ENCODE measurements at regions not wholly inside any gene's neighbourhood (a gene's known extent, or its start where the extent isn't known, plus 50 kb on each side); places are given as distances from the start of the nearest gene placed in this dataset.

DNA sequence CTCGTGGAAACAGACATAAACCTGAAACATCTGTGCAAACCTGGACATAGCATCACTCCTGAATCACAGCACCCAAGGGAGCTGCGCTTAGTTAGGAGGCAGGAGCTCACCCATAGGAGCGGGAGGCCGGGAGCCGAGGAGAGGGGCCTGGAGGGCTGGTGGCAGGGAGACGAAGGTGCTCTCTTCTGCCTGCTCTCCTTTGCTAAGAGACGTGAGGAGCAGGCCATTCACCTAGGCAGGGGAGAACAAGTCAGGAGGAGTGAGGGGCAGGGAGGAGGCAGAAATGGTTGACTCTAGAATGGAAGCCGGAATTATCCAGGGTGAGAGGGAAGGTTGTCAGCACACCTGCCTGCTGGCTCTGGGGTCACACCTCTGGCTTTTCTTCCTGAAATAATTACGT, 398.4 kb upstream of the IRX2 start:
- TF ChIP-seq, protein P1, sequence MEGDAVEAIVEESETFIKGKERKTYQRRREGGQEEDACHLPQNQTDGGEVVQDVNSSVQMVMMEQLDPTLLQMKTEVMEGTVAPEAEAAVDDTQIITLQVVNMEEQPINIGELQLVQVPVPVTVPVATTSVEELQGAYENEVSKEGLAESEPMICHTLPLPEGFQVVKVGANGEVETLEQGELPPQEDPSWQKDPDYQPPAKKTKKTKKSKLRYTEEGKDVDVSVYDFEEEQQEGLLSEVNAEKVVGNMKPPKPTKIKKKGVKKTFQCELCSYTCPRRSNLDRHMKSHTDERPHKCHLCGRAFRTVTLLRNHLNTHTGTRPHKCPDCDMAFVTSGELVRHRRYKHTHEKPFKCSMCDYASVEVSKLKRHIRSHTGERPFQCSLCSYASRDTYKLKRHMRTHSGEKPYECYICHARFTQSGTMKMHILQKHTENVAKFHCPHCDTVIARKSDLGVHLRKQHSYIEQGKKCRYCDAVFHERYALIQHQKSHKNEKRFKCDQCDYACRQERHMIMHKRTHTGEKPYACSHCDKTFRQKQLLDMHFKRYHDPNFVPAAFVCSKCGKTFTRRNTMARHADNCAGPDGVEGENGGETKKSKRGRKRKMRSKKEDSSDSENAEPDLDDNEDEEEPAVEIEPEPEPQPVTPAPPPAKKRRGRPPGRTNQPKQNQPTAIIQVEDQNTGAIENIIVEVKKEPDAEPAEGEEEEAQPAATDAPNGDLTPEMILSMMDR (IDR thresholded peaks at IDR 0.05): no peak
- TF ChIP-seq POLR2A (IDR thresholded peaks at IDR 0.05): no peak

Measured in lower leg skin (tissue), 3 donors.